Thoracic aorta (tissue), 2 donors: ENCODE measurements at regions not wholly inside any gene's neighbourhood (a gene's known extent, or its start where the extent isn't known, plus 50 kb on each side); places are given as distances from the start of the nearest gene placed in this dataset.

Source experiments
- ATAC-seq: fragments of 150-250 bp; one replicate; pipeline ENCODE4 v1.8.0; 2017; ENCODE audit warnings: low read depth; ENCODE audit not compliant: insufficient number of reproducible peaks, low FRiP score
- DNase-seq: peaks from one replicate; pipeline ENCODE4 v3.0.0-alpha.2; 2020; ENCODE audit warnings: low spot score
- H3K27ac ChIP-seq, 2 donors: fragments of 200-600 bp; sonication (generic); 1 replicate in 1 of 2; 2 replicates in 1 of 2; pipeline ENCODE4 v1.5.1; 2016; ENCODE audit warnings: mild to moderate bottlenecking in 2 of 2, moderate library complexity in 2 of 2
- H3K27me3 ChIP-seq: fragments of 200-600 bp; sonication (generic); replicated peaks from 2 replicates; pipeline ENCODE4 v1.6.0; 2016; ENCODE audit warnings: mild to moderate bottlenecking; ENCODE audit not compliant: insufficient read depth
- H3K36me3 ChIP-seq: fragments of 200-600 bp; sonication (generic); one replicate; pipeline ENCODE4 v1.5.1; 2016
- H3K4me1 ChIP-seq, 2 donors: fragments of 200-600 bp; sonication (generic); 1 replicate in 1 of 2; 2 replicates in 1 of 2; pipeline versions ENCODE4 v1.5.1 to v1.6.0; 2016; ENCODE audit warnings: low read depth in 2 of 2, mild to moderate bottlenecking in 1 of 2; ENCODE audit not compliant: control insufficient read depth in 1 of 2
- H3K4me3 ChIP-seq: fragments of 200-600 bp; sonication (generic); 2 replicates; pipeline ENCODE4 v1.5.1; 2016; ENCODE audit warnings: mild to moderate bottlenecking
- H3K9me3 ChIP-seq: fragments of 200-600 bp; sonication (generic); 2 replicates; pipeline ENCODE4 v1.5.1; 2016
- CTCF ChIP-seq: fragments of 200-600 bp; sonication (generic); IDR thresholded peaks from one replicate; pipeline ENCODE4 v1.5.1; 2019; ENCODE audit warnings: antibody characterized with exemption

GRCh38 chr2:81250270-81250669 is 945.7 kb upstream of the LRRTM1 start:
- DNase-seq = no peak
- TF ChIP-seq CTCF = no peak
- no peak for ATAC-seq

GRCh38 chr2:81249152-81249551 is 944.6 kb upstream of the LRRTM1 start:
- Histone ChIP-seq H3K9me3 (no peaks in the 10 kb centered on the region), H3K27me3 (no peaks in the 10 kb centered on the region), H3K4me1 (no peaks in the 10 kb centered on the region), H3K36me3 (no peaks in the 10 kb centered on the region), H3K27ac (no peak overlapping the region), H3K4me3 (no peak overlapping the region)
- DNase-seq = no peak
- no peak for ATAC-seq
- TF ChIP-seq CTCF = no peak

More at GRCh38 chr2:81250270-81250669, 945.7 kb upstream of the LRRTM1 start:
- Histone ChIP-seq H3K36me3 (no peaks in the 10 kb centered on the region), H3K27ac (no peak overlapping the region), H3K4me3 (no peak overlapping the region), H3K4me1 (no peaks in the 10 kb centered on the region), H3K27me3 (no peaks in the 10 kb centered on the region), H3K9me3 (no peaks in the 10 kb centered on the region)

- DNase-seq = no peak
Measured at GRCh38 chr2:81247648-81248047, 943.1 kb upstream of the LRRTM1 start.

GRCh38 chr2:81242501-81242900 is 937.9 kb upstream of the LRRTM1 start:
- TF ChIP-seq CTCF = no peak

More at GRCh38 chr2:81247648-81248047, 943.1 kb upstream of the LRRTM1 start:
- no peaks in the 10 kb centered on the region for H3K27me3 ChIP-seq
- no peaks in the 10 kb centered on the region for H3K9me3 ChIP-seq
- no peaks in the 10 kb centered on the region for H3K4me1 ChIP-seq
- ATAC-seq = no peak
- H3K4me3 ChIP-seq = no peak overlapping the region
- no peaks in the 10 kb centered on the region for H3K36me3 ChIP-seq
- TF ChIP-seq CTCF = no peak
- no peak overlapping the region for H3K27ac ChIP-seq

GRCh38 chr2:81238462-81238861 is 933.9 kb upstream of the LRRTM1 start:
- Histone ChIP-seq H3K27ac (no peak overlapping the region), H3K36me3 (no peaks in the 10 kb centered on the region), H3K4me1 (no peaks in the 10 kb centered on the region), H3K9me3 (no peaks in the 10 kb centered on the region), H3K27me3 (no peaks in the 10 kb centered on the region), H3K4me3 (no peak overlapping the region)
- no peak for DNase-seq
- ATAC-seq = no peak
- no peak for TF ChIP-seq CTCF

More at GRCh38 chr2:81242501-81242900, 937.9 kb upstream of the LRRTM1 start:
- ATAC-seq (no peak), DNase-seq (no peak)
- no peak overlapping the region for H3K4me3 ChIP-seq
- H3K4me1 ChIP-seq = no peaks in the 10 kb centered on the region
- H3K27me3 ChIP-seq = no peaks in the 10 kb centered on the region
- H3K36me3 ChIP-seq = no peaks in the 10 kb centered on the region
- H3K9me3 ChIP-seq = no peaks in the 10 kb centered on the region
- H3K27ac ChIP-seq = no peak overlapping the region
